Cardiac muscle cell (in vitro differentiated cells and primary cell): ENCODE measurements at regions not wholly inside any gene's neighbourhood (a gene's known extent, or its start where the extent isn't known, plus 50 kb on each side); places are given as distances from the start of the nearest gene placed in this dataset.

Experiments
- DNase-seq, 2 donors: peaks; one replicate each; pipeline versions ENCODE4 v3.0.0 to v3.0.0-alpha.2; 2010 to 2017; ENCODE audit warnings: low read depth in 1 of 2, low spot score in 1 of 2
- H3K27ac ChIP-seq: fragments of 200-600 bp; sonication (generic); 2 replicates; pipeline ENCODE4 v1.5.1; 2016
- H3K27me3 ChIP-seq: fragments of 200-600 bp; sonication (generic); 2 replicates; pipeline ENCODE4 v1.6.0; 2016; ENCODE audit warnings: control low read depth
- H3K36me3 ChIP-seq: fragments of 200-600 bp; sonication (generic); 2 replicates; pipeline ENCODE4 v1.5.1; 2016; ENCODE audit warnings: control low read depth
- H3K4me1 ChIP-seq: fragments of 200-600 bp; sonication (generic); 2 replicates; pipeline ENCODE4 v1.8.1; 2017; ENCODE audit warnings: low read depth, mild to moderate bottlenecking, mixed run types
- H3K4me3 ChIP-seq: fragments of 200-600 bp; sonication (generic); 2 replicates; pipeline ENCODE4 v1.5.1; 2016; ENCODE audit warnings: mild to moderate bottlenecking
- H3K9me3 ChIP-seq: fragments of 200-600 bp; sonication (generic); 2 replicates; pipeline ENCODE4 v1.5.1; 2017; ENCODE audit warnings: low read depth, mild to moderate bottlenecking, control low read depth
- CTCF ChIP-seq: IDR thresholded peaks from 2 replicates; pipeline ENCODE4 v1.5.1; 2012; ENCODE audit warnings: low read depth, mild to moderate bottlenecking, low read length

- no peak for DNase-seq
- no peaks in the 10 kb centered on the region for H3K27me3 ChIP-seq
- TF ChIP-seq CTCF = no peak
- H3K27ac ChIP-seq = no peak overlapping the region
- no peaks in the 10 kb centered on the region for H3K9me3 ChIP-seq
- H3K4me3 ChIP-seq = no peak overlapping the region
- H3K36me3 ChIP-seq = no peaks in the 10 kb centered on the region
- H3K4me1 ChIP-seq = peaks cover 12% of the 10 kb centered on the region
Observed at GRCh38 chr2:42851740-42852250, 59.4 kb upstream of the HAAO start.

- Histone ChIP-seq H3K27ac (no peak overlapping the region), H3K4me1 (peaks cover 12% of the 10 kb centered on the region)
- TF ChIP-seq CTCF = no peak
Observed at GRCh38 chr2:42851186-42851585, 58.8 kb upstream of the HAAO start.

GRCh38 chr2:42850016-42850805, 57.8 kb upstream of the HAAO start:
- no peak overlapping the region for H3K4me3 ChIP-seq
- DNase-seq = no peak
- no peak overlapping the region for H3K27ac ChIP-seq
- no peaks in the 10 kb centered on the region for H3K27me3 ChIP-seq
- no peaks in the 10 kb centered on the region for H3K9me3 ChIP-seq
- TF ChIP-seq CTCF = no peak
- H3K36me3 ChIP-seq = no peaks in the 10 kb centered on the region
- H3K4me1 ChIP-seq = peaks cover 12% of the 10 kb centered on the region

More at GRCh38 chr2:42851186-42851585, 58.8 kb upstream of the HAAO start:
- H3K4me3 ChIP-seq = no peak overlapping the region
- no peaks in the 10 kb centered on the region for H3K9me3 ChIP-seq
- H3K36me3 ChIP-seq = no peaks in the 10 kb centered on the region
- H3K27me3 ChIP-seq = no peaks in the 10 kb centered on the region
- no peak for DNase-seq

- Histone ChIP-seq H3K9me3 (no peaks in the 10 kb centered on the region), H3K27me3 (no peaks in the 10 kb centered on the region), H3K4me1 (peaks cover 12% of the 10 kb centered on the region), H3K27ac (no peak overlapping the region), H3K36me3 (no peaks in the 10 kb centered on the region), H3K4me3 (no peak overlapping the region)
- no peak for TF ChIP-seq CTCF
- DNase-seq = no peak
Observed at GRCh38 chr2:42849311-42849710, 56.9 kb upstream of the HAAO start.

GRCh38 chr2:42848726-42849290, 56.4 kb upstream of the HAAO start:
- no peak overlapping the region for H3K27ac ChIP-seq
- no peak for DNase-seq
- TF ChIP-seq CTCF = no peak
- H3K4me3 ChIP-seq = no peak overlapping the region
- peaks cover 8% of the 10 kb centered on the region for H3K4me1 ChIP-seq
- no peaks in the 10 kb centered on the region for H3K27me3 ChIP-seq
- H3K36me3 ChIP-seq = no peaks in the 10 kb centered on the region
- no peaks in the 10 kb centered on the region for H3K9me3 ChIP-seq
